ENCODE measurements at regions not wholly inside any gene's neighbourhood (a gene's known extent, or its start where the extent isn't known, plus 50 kb on each side); places are given as distances from the start of the nearest gene placed in this dataset.

- TF ChIP-seq TAF1 (IDR thresholded peaks at IDR 0.05; ENCODE audit: borderline replicate concordance, low read depth, low read length) (no peak), CTCF (IDR thresholded peaks at IDR 0.05) (no peak), JUND (IDR thresholded peaks at IDR 0.05) (no peak), PBX3 (IDR thresholded peaks at IDR 0.05) (no peak), EP300 (IDR thresholded peaks at IDR 0.05; ENCODE audit: borderline replicate concordance in 1 of 2, low read depth in 1 of 2, low read length in 1 of 2) (no peak), FOSL2 (IDR thresholded peaks at IDR 0.05; ENCODE audit: borderline replicate concordance, low read depth) (no peak), TCF12 (IDR thresholded peaks at IDR 0.05) (no peak), TEAD4 (IDR thresholded peaks at IDR 0.05; ENCODE audit: borderline replicate concordance, insufficient read depth) (no peak), POLR2AphosphoS5 (IDR thresholded peaks at IDR 0.05; ENCODE audit: low read depth, low read length) (no peak), REST (IDR thresholded peaks at IDR 0.05; ENCODE audit: low read depth, low read length) (no peak), EZH2phosphoT487 (IDR thresholded peaks at IDR 0.05; ENCODE audit: borderline replicate concordance, low read depth) (no peak)
Measured at GRCh38 chr14:97053941-97054340, 256.8 kb downstream of the VRK1 start.

All from SK-N-SH (cell line).